ENCODE measurements at regions not wholly inside any gene's neighbourhood (a gene's known extent, or its start where the extent isn't known, plus 50 kb on each side); places are given as distances from the start of the nearest gene placed in this dataset.

- peaks cover 33% of the 10 kb centered on the region for H3K9me3 Mint-ChIP-seq
These were observed 51.8 kb upstream of the NDUFB4 start for GRCh38 chr3:120544361-120544760.

GRCh38 chr3:120536642-120537041 is 59.5 kb upstream of the NDUFB4 start:
- Mint-ChIP-seq H3K9me3 (peaks cover 43% of the 10 kb centered on the region), H3K27ac (no peak overlapping the region), H3K27me3 (ENCODE audit: low read depth) (peaks cover 4% of the 10 kb centered on the region), H3K36me3 (ENCODE audit: low read depth) (no peaks in the 10 kb centered on the region), H3K4me3 (no peak overlapping the region), H3K4me1 (no peaks in the 10 kb centered on the region)
- TF ChIP-seq CTCF (IDR thresholded peaks at IDR 0.05; ENCODE audit: unreplicated experiment in 3 of 3): no peak

More at GRCh38 chr3:120544361-120544760, 51.8 kb upstream of the NDUFB4 start:
- no peak for TF ChIP-seq CTCF (IDR thresholded peaks at IDR 0.05; ENCODE audit: unreplicated experiment in 3 of 3)
- Mint-ChIP-seq H3K4me1 (no peaks in the 10 kb centered on the region), H3K36me3 (ENCODE audit: low read depth) (no peaks in the 10 kb centered on the region), H3K4me3 (no peak overlapping the region), H3K27me3 (ENCODE audit: low read depth) (no peaks in the 10 kb centered on the region), H3K27ac (no peak overlapping the region)

- Mint-ChIP-seq H3K4me3 (no peak overlapping the region), H3K27ac (no peak overlapping the region), H3K9me3 (peaks cover 15% of the 10 kb centered on the region), H3K4me1 (peaks cover 4% of the 10 kb centered on the region), H3K27me3 (ENCODE audit: low read depth) (peaks cover 4% of the 10 kb centered on the region), H3K36me3 (ENCODE audit: low read depth) (no peaks in the 10 kb centered on the region)
- TF ChIP-seq CTCF (IDR thresholded peaks at IDR 0.05; ENCODE audit: unreplicated experiment in 3 of 3): no peak
These were observed 63.2 kb upstream of the NDUFB4 start for GRCh38 chr3:120532969-120533368.

GRCh38 chr3:120528163-120528562 is 68.0 kb upstream of the NDUFB4 start:
- no peak for TF ChIP-seq CTCF (IDR thresholded peaks at IDR 0.05; ENCODE audit: unreplicated experiment in 3 of 3)
- Mint-ChIP-seq H3K4me1 (peaks cover 4% of the 10 kb centered on the region), H3K9me3 (peaks cover 6% of the 10 kb centered on the region), H3K27me3 (ENCODE audit: low read depth) (peaks cover 4% of the 10 kb centered on the region), H3K4me3 (no peak overlapping the region), H3K36me3 (ENCODE audit: low read depth) (no peaks in the 10 kb centered on the region), H3K27ac (no peak overlapping the region)

- Mint-ChIP-seq H3K9me3 (no peaks in the 10 kb centered on the region), H3K27me3 (ENCODE audit: low read depth) (no peaks in the 10 kb centered on the region), H3K4me1 (peaks cover 4% of the 10 kb centered on the region), H3K4me3 (no peak overlapping the region), H3K27ac (no peak overlapping the region), H3K36me3 (ENCODE audit: low read depth) (no peaks in the 10 kb centered on the region)
- TF ChIP-seq CTCF (IDR thresholded peaks at IDR 0.05; ENCODE audit: unreplicated experiment in 3 of 3): no peak
These were observed 69.9 kb upstream of the NDUFB4 start for GRCh38 chr3:120526011-120526870.

All from nephron (organoid).